Skin epidermis (tissue), 12 donors: ENCODE measurements at regions not wholly inside any gene's neighbourhood (a gene's known extent, or its start where the extent isn't known, plus 50 kb on each side); places are given as distances from the start of the nearest gene placed in this dataset.
"Not testable (repeated sequence)": the region's sequence is repeated elsewhere in the genome, so short reads cannot be mapped to it uniquely, and the experiment has no call there.

Experiments
- H3K27ac ChIP-seq, 21 experiments: fragments of 200-600 bp; sonication (generic) in 11 of 21; one replicate each; pipeline ENCODE4 v1.5.0; 2020; ENCODE audit warnings: mild to moderate bottlenecking in 3 of 21, inconsistent platforms in 2 of 21, moderate library complexity in 2 of 21
- H3K4me3 ChIP-seq, 7 experiments: fragments of 200-600 bp; sonication (generic) in 2 of 7; one replicate each; pipeline ENCODE4 v1.5.0; 2020; ENCODE audit warnings: inconsistent platforms in 2 of 7, mild to moderate bottlenecking in 2 of 7, moderate library complexity in 1 of 7

GRCh38 chr4:100868281-100868680, 350.5 kb upstream of the EMCN start:
- not testable (repeated sequence) for H3K4me3 ChIP-seq, H3K27ac ChIP-seq

GRCh38 chr4:100852326-100852725, 334.5 kb upstream of the EMCN start:
- Histone ChIP-seq H3K4me3 (no peak overlapping the region), H3K27ac (no peak overlapping the region)

- no peak overlapping the region for H3K27ac ChIP-seq
- H3K4me3 ChIP-seq: no peak overlapping the region
These were observed 331.5 kb upstream of the EMCN start for GRCh38 chr4:100849319-100849718.

GRCh38 chr4:100848841-100849240, 331.0 kb upstream of the EMCN start:
- Histone ChIP-seq H3K27ac (no peak overlapping the region), H3K4me3 (no peak overlapping the region)

GRCh38 chr4:100843910-100844309, 326.1 kb upstream of the EMCN start:
- no peak overlapping the region for H3K27ac ChIP-seq
- H3K4me3 ChIP-seq: no peak overlapping the region

- H3K27ac ChIP-seq: no peak overlapping the region
- H3K4me3 ChIP-seq: no peak overlapping the region
These were observed 325.0 kb upstream of the EMCN start for GRCh38 chr4:100842856-100843255.

GRCh38 chr4:100841911-100842310, 324.1 kb upstream of the EMCN start:
- Histone ChIP-seq H3K27ac (no peak overlapping the region), H3K4me3 (no peak overlapping the region)

GRCh38 chr4:100839712-100840111, 321.9 kb upstream of the EMCN start:
- Histone ChIP-seq H3K4me3 (no peak overlapping the region), H3K27ac (no peak overlapping the region)

GRCh38 chr4:100838286-100838685, 320.5 kb upstream of the EMCN start:
- H3K27ac ChIP-seq: no peak overlapping the region

GRCh38 chr4:100836929-100837328, 319.1 kb upstream of the EMCN start:
- Histone ChIP-seq H3K27ac (no peak overlapping the region), H3K4me3 (no peak overlapping the region)

More at GRCh38 chr4:100838286-100838685, 320.5 kb upstream of the EMCN start:
- no peak overlapping the region for H3K4me3 ChIP-seq

- no peak overlapping the region for H3K27ac ChIP-seq
These were observed 316.8 kb upstream of the EMCN start for GRCh38 chr4:100834616-100835015.

GRCh38 chr4:100833906-100834305, 316.1 kb upstream of the EMCN start:
- Histone ChIP-seq H3K4me3 (no peak overlapping the region), H3K27ac (no peak overlapping the region)

More at GRCh38 chr4:100834616-100835015, 316.8 kb upstream of the EMCN start:
- H3K4me3 ChIP-seq: no peak overlapping the region

- no peak overlapping the region for H3K4me3 ChIP-seq
- no peak overlapping the region for H3K27ac ChIP-seq
These were observed 311.3 kb upstream of the EMCN start for GRCh38 chr4:100828986-100829685.

GRCh38 chr4:100828364-100828763, 310.5 kb upstream of the EMCN start:
- Histone ChIP-seq H3K4me3 (no peak overlapping the region), H3K27ac (no peak overlapping the region)

GRCh38 chr4:100827756-100828155, 309.9 kb upstream of the EMCN start:
- Histone ChIP-seq H3K27ac (no peak overlapping the region), H3K4me3 (no peak overlapping the region)

GRCh38 chr4:100826808-100827548, 309.2 kb upstream of the EMCN start:
- H3K27ac ChIP-seq: no peak overlapping the region
- H3K4me3 ChIP-seq: no peak overlapping the region

GRCh38 chr4:100826067-100826466, 308.2 kb upstream of the EMCN start:
- H3K4me3 ChIP-seq: no peak overlapping the region
- H3K27ac ChIP-seq: no peak overlapping the region

GRCh38 chr4:100823993-100824323, 306.1 kb upstream of the EMCN start:
- no peak overlapping the region for H3K4me3 ChIP-seq
- H3K27ac ChIP-seq: no peak overlapping the region

- Histone ChIP-seq H3K4me3 (no peak overlapping the region), H3K27ac (no peak overlapping the region)
These were observed 305.5 kb upstream of the EMCN start for GRCh38 chr4:100823066-100823992.

- Histone ChIP-seq H3K4me3 (no peak overlapping the region), H3K27ac (no peak overlapping the region)
These were observed 302.4 kb upstream of the EMCN start for GRCh38 chr4:100820249-100820648.

GRCh38 chr4:100819505-100819904, 301.7 kb upstream of the EMCN start:
- Histone ChIP-seq H3K4me3 (no peak overlapping the region), H3K27ac (no peak overlapping the region)
